ENCODE measurements at regions not wholly inside any gene's neighbourhood (a gene's known extent, or its start where the extent isn't known, plus 50 kb on each side); places are given as distances from the start of the nearest gene placed in this dataset.

GRCh38 chr21:43289442-43289841, 120.6 kb downstream of the CRYAA start:
- no peak for TF ChIP-seq CTCF (IDR thresholded peaks at IDR 0.05)
- TF ChIP-seq POLR2A (IDR thresholded peaks at IDR 0.05), result no peak
- no peak for TF ChIP-seq POLR2AphosphoS5 (IDR thresholded peaks at IDR 0.05)
- TF ChIP-seq EP300 (IDR thresholded peaks at IDR 0.05), result no peak
- Histone ChIP-seq H3K9me3 (peaks cover 0 to 11% (median 0%) of the 10 kb centered on the region in 3 donors), H3K4me3 (no peak overlapping the region), H3K4me1 (no peaks in the 10 kb centered on the region), H3K27ac (no peak overlapping the region), H3K27me3 (peaks cover 18% of the 10 kb centered on the region), H3K36me3 (no peaks in the 10 kb centered on the region)
- no peak for ATAC-seq
- WGBS, 2 donors (ENCODE audit: low coverage in 1 of 2), result 85% methylated on average over 2 of the region's 2 CpGs; no CpG with 5 or more reads in 1 of the 2 donors

- peaks cover 0 to 11% (median 0%) of the 10 kb centered on the region in 3 donors for H3K9me3 ChIP-seq
- H3K4me1 ChIP-seq, result no peaks in the 10 kb centered on the region
- WGBS, 2 donors (ENCODE audit: low coverage in 1 of 2), result 71 to 76% methylated on average over 8 to 9 of the region's 22 CpGs
- H3K27me3 ChIP-seq, result peaks cover 18% of the 10 kb centered on the region
- no peak for TF ChIP-seq POLR2AphosphoS5 (IDR thresholded peaks at IDR 0.05)
- no peak for TF ChIP-seq CTCF (IDR thresholded peaks at IDR 0.05)
- H3K27ac ChIP-seq, result no peak overlapping the region
- ATAC-seq, result no peak
- H3K36me3 ChIP-seq, result no peaks in the 10 kb centered on the region
- H3K4me3 ChIP-seq, result no peak overlapping the region
Observed at GRCh38 chr21:43287795-43288755, 119.3 kb downstream of the CRYAA start.

GRCh38 chr21:43287111-43287760, 118.4 kb downstream of the CRYAA start:
- no peak for ATAC-seq
- TF ChIP-seq POLR2AphosphoS5 (IDR thresholded peaks at IDR 0.05) (no peak), POLR2A (IDR thresholded peaks at IDR 0.05) (no peak), EP300 (IDR thresholded peaks at IDR 0.05) (no peak), CTCF (IDR thresholded peaks at IDR 0.05) (no peak)
- 79 to 87% methylated on average over 6 to 17 of the region's 19 CpGs for WGBS, 2 donors (ENCODE audit: low coverage in 1 of 2)
- H3K9me3 ChIP-seq, result peaks cover 0 to 11% (median 0%) of the 10 kb centered on the region in 3 donors
- no peak overlapping the region for H3K4me3 ChIP-seq
- H3K27me3 ChIP-seq, result peaks cover 18% of the 10 kb centered on the region
- H3K4me1 ChIP-seq, result no peaks in the 10 kb centered on the region
- no peaks in the 10 kb centered on the region for H3K36me3 ChIP-seq
- H3K27ac ChIP-seq, result no peak overlapping the region

GRCh38 chr21:43286196-43286595, 117.4 kb downstream of the CRYAA start:
- WGBS, 2 donors (ENCODE audit: low coverage in 1 of 2), result 84 to 89% methylated on average over 3 to 4 of the region's 5 CpGs
- H3K9me3 ChIP-seq, result peaks cover 0 to 11% (median 0%) of the 10 kb centered on the region in 3 donors
- no peak for TF ChIP-seq CTCF (IDR thresholded peaks at IDR 0.05)
- no peak for TF ChIP-seq POLR2AphosphoS5 (IDR thresholded peaks at IDR 0.05)
- TF ChIP-seq EP300 (IDR thresholded peaks at IDR 0.05), result no peak
- TF ChIP-seq POLR2A (IDR thresholded peaks at IDR 0.05), result no peak
- H3K27me3 ChIP-seq, result peaks cover 9% of the 10 kb centered on the region
- no peak overlapping the region for H3K27ac ChIP-seq
- H3K36me3 ChIP-seq, result no peaks in the 10 kb centered on the region
- no peak for ATAC-seq
- H3K4me1 ChIP-seq, result no peaks in the 10 kb centered on the region
- H3K4me3 ChIP-seq, result no peak overlapping the region
